ENCODE measurements at regions not wholly inside any gene's neighbourhood (a gene's known extent, or its start where the extent isn't known, plus 50 kb on each side); places are given as distances from the start of the nearest gene placed in this dataset.

DNA sequence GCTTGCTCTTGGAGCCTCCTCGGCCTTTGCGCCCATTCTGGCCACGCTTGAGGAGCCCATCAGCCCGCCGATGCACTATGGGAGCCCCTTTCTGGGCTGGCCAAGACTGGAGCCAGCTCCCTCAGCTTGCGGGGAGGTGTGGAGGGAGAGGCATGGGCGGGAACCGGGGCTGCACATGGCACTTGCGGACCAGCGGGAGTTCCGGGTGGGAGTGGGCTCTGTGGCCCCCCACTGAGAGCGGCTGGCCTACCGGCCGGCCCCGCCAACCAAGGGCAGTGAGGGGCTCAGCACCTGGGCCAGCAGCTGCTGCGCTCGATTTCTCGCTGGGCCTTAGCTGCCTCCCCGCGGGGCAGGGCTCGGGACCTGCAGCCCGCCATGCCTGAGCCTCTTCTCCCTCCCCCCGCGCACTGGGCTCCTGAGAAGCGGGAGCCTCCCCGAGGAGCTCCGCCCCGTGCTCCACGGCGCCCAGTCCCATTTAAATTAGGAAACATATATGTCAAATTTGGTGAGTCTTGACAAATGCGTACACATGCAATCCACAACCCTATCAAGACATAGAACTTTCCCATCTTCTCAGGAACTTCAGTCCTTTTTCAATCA lies 97.6 kb upstream of the CNTN3 start:
- Histone ChIP-seq H3K27ac (ENCODE audit: low read length) (no peak overlapping the region), H3K79me2 (ENCODE audit: insufficient read depth, low read length) (no peaks in the 10 kb centered on the region), H3K27me3 (ENCODE audit: insufficient read depth, low read length, poor library complexity) (no peaks in the 10 kb centered on the region), H3K4me1 (ENCODE audit: insufficient read depth, low read length) (no peaks in the 10 kb centered on the region), H3K9me3 (ENCODE audit: insufficient read depth, low read length, severe bottlenecking) (no peaks in the 10 kb centered on the region), H3K9ac (ENCODE audit: low read depth, low read length) (no peak overlapping the region), H3K36me3 (ENCODE audit: insufficient read depth, low read length) (no peaks in the 10 kb centered on the region), H3K4me2 (ENCODE audit: insufficient read depth, low read length) (no peak overlapping the region), H2AFZ (ENCODE audit: low read depth, low read length) (no peak overlapping the region), H3K4me3 (ENCODE audit: low read depth in 1 of 2, low read length in 2 of 2) (no peak overlapping the region), H4K20me1 (ENCODE audit: insufficient read depth, low read length) (no peaks in the 10 kb centered on the region)
- no peak for ATAC-seq (ENCODE audit: insufficient read depth, low read depth)
- TF ChIP-seq, protein P1, sequence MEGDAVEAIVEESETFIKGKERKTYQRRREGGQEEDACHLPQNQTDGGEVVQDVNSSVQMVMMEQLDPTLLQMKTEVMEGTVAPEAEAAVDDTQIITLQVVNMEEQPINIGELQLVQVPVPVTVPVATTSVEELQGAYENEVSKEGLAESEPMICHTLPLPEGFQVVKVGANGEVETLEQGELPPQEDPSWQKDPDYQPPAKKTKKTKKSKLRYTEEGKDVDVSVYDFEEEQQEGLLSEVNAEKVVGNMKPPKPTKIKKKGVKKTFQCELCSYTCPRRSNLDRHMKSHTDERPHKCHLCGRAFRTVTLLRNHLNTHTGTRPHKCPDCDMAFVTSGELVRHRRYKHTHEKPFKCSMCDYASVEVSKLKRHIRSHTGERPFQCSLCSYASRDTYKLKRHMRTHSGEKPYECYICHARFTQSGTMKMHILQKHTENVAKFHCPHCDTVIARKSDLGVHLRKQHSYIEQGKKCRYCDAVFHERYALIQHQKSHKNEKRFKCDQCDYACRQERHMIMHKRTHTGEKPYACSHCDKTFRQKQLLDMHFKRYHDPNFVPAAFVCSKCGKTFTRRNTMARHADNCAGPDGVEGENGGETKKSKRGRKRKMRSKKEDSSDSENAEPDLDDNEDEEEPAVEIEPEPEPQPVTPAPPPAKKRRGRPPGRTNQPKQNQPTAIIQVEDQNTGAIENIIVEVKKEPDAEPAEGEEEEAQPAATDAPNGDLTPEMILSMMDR (IDR thresholded peaks at IDR 0.05; ENCODE audit: borderline replicate concordance, extremely low read depth, low read length, poor library complexity, severe bottlenecking) = no peak
- no peak for TF ChIP-seq EZH2 (IDR thresholded peaks at IDR 0.05; ENCODE audit: borderline replicate concordance, low read depth, low read length, severe bottlenecking)
- DNase-seq = no peak

GRCh38 chr3:74709951-74710350 lies 95.5 kb upstream of the CNTN3 start:
- ATAC-seq (ENCODE audit: insufficient read depth, low read depth) (no peak), DNase-seq (no peak)
- Histone ChIP-seq H3K4me1 (ENCODE audit: insufficient read depth, low read length) (no peaks in the 10 kb centered on the region), H3K9me3 (ENCODE audit: insufficient read depth, low read length, severe bottlenecking) (no peaks in the 10 kb centered on the region), H3K4me2 (ENCODE audit: insufficient read depth, low read length) (no peak overlapping the region), H3K27ac (ENCODE audit: low read length) (no peak overlapping the region), H4K20me1 (ENCODE audit: insufficient read depth, low read length) (no peaks in the 10 kb centered on the region), H3K4me3 (ENCODE audit: low read depth in 1 of 2, low read length in 2 of 2) (no peak overlapping the region), H3K79me2 (ENCODE audit: insufficient read depth, low read length) (no peaks in the 10 kb centered on the region), H3K27me3 (ENCODE audit: insufficient read depth, low read length, poor library complexity) (no peaks in the 10 kb centered on the region), H3K9ac (ENCODE audit: low read depth, low read length) (no peak overlapping the region), H3K36me3 (ENCODE audit: insufficient read depth, low read length) (no peaks in the 10 kb centered on the region), H2AFZ (ENCODE audit: low read depth, low read length) (no peak overlapping the region)
- TF ChIP-seq, protein P1 (IDR thresholded peaks at IDR 0.05; ENCODE audit: borderline replicate concordance, extremely low read depth, low read length, poor library complexity, severe bottlenecking) = no peak
- no peak for TF ChIP-seq EZH2 (IDR thresholded peaks at IDR 0.05; ENCODE audit: borderline replicate concordance, low read depth, low read length, severe bottlenecking)

GRCh38 chr3:74693696-74694393 lies 79.4 kb upstream of the CNTN3 start:
- H3K79me2 ChIP-seq (ENCODE audit: insufficient read depth, low read length) = no peaks in the 10 kb centered on the region
- no peak overlapping the region for H3K4me3 ChIP-seq (ENCODE audit: low read depth in 1 of 2, low read length in 2 of 2)
- no peak for DNase-seq
- no peak overlapping the region for H3K4me2 ChIP-seq (ENCODE audit: insufficient read depth, low read length)
- no peaks in the 10 kb centered on the region for H4K20me1 ChIP-seq (ENCODE audit: insufficient read depth, low read length)
- H3K9ac ChIP-seq (ENCODE audit: low read depth, low read length) = no peak overlapping the region
- H2AFZ ChIP-seq (ENCODE audit: low read depth, low read length) = no peak overlapping the region
- ATAC-seq (ENCODE audit: insufficient read depth, low read depth) = no peak
- no peaks in the 10 kb centered on the region for H3K4me1 ChIP-seq (ENCODE audit: insufficient read depth, low read length)
- H3K9me3 ChIP-seq (ENCODE audit: insufficient read depth, low read length, severe bottlenecking) = no peaks in the 10 kb centered on the region
- no peaks in the 10 kb centered on the region for H3K27me3 ChIP-seq (ENCODE audit: insufficient read depth, low read length, poor library complexity)
- no peak overlapping the region for H3K27ac ChIP-seq (ENCODE audit: low read length)
- TF ChIP-seq EZH2 (IDR thresholded peaks at IDR 0.05; ENCODE audit: borderline replicate concordance, low read depth, low read length, severe bottlenecking) = no peak
- TF ChIP-seq, protein P1 (IDR thresholded peaks at IDR 0.05; ENCODE audit: borderline replicate concordance, extremely low read depth, low read length, poor library complexity, severe bottlenecking) = no peak
- no peaks in the 10 kb centered on the region for H3K36me3 ChIP-seq (ENCODE audit: insufficient read depth, low read length)
